H9 (cell line): ENCODE measurements at regions not wholly inside any gene's neighbourhood (a gene's known extent, or its start where the extent isn't known, plus 50 kb on each side); places are given as distances from the start of the nearest gene placed in this dataset.

Experiments
- DNase-seq: peaks from one replicate; pipeline ENCODE4 v3.0.0-alpha.2; 2017
- H2AFZ ChIP-seq: one replicate; pipeline ENCODE4 v1.6.1; 2013; ENCODE audit warnings: mild to moderate bottlenecking, low read length, control low read depth, moderate library complexity
- H2AK5ac ChIP-seq: 2 replicates; pipeline ENCODE4 v1.6.1; 2013; ENCODE audit warnings: low read length, control low read depth, mixed read lengths; ENCODE audit not compliant: insufficient read length
- H2BK120ac ChIP-seq: one replicate; pipeline ENCODE4 v1.6.1; 2013; ENCODE audit warnings: low read depth, mild to moderate bottlenecking, low read length, control low read depth, inconsistent platforms; ENCODE audit not compliant: poor library complexity, severe bottlenecking
- H2BK12ac ChIP-seq: 2 replicates; pipeline ENCODE4 v1.6.1; 2013; ENCODE audit warnings: low read length, control low read depth, mixed read lengths, low read depth; ENCODE audit not compliant: insufficient read length
- H2BK15ac ChIP-seq: 2 replicates; pipeline ENCODE4 v1.6.1; 2013; ENCODE audit warnings: low read depth, low read length, control low read depth
- H2BK20ac ChIP-seq: one replicate; pipeline ENCODE4 v1.6.1; 2013; ENCODE audit warnings: low read depth, mild to moderate bottlenecking, low read length, control low read depth, inconsistent platforms; ENCODE audit not compliant: poor library complexity, severe bottlenecking
- H2BK5ac ChIP-seq: 2 replicates; pipeline ENCODE4 v1.6.1; 2013; ENCODE audit warnings: low read length, control low read depth, mixed read lengths; ENCODE audit not compliant: insufficient read length
- H3K14ac ChIP-seq: 2 replicates; pipeline ENCODE4 v1.6.1; 2013; ENCODE audit warnings: low read length, control low read depth; ENCODE audit not compliant: insufficient read depth
- H3K18ac ChIP-seq: 2 replicates; pipeline ENCODE4 v1.6.1; 2013; ENCODE audit warnings: low read depth, mild to moderate bottlenecking, mixed read lengths, low read length, control low read depth; ENCODE audit not compliant: insufficient read length
- H3K23ac ChIP-seq: 2 replicates; pipeline ENCODE4 v1.6.1; 2013; ENCODE audit warnings: low read length, control low read depth, mixed read lengths, low read depth; ENCODE audit not compliant: insufficient read length
- H3K23me2 ChIP-seq: 2 replicates; pipeline ENCODE4 v1.6.1; 2013; ENCODE audit warnings: low read depth, mild to moderate bottlenecking, mixed read lengths, low read length, control low read depth; ENCODE audit not compliant: insufficient read length, poor library complexity, severe bottlenecking
- H3K27ac ChIP-seq: 2 replicates; pipeline ENCODE4 v1.5.1; 2013; ENCODE audit warnings: low read length, control low read depth, mixed read lengths, low read depth; ENCODE audit not compliant: insufficient read length
- H3K27me3 ChIP-seq: 2 replicates; pipeline ENCODE4 v1.6.1; 2013; ENCODE audit warnings: low read length, control low read depth, inconsistent platforms; ENCODE audit not compliant: insufficient read depth
- H3K4ac ChIP-seq: 2 replicates; pipeline ENCODE4 v1.6.1; 2013; ENCODE audit warnings: low read depth, mild to moderate bottlenecking, control low read depth, inconsistent platforms, low read length, moderate library complexity
- H3K4me1 ChIP-seq: 2 replicates; pipeline ENCODE4 v1.6.1; 2013; ENCODE audit warnings: low read length, control low read depth, inconsistent platforms; ENCODE audit not compliant: insufficient read depth
- H3K4me2 ChIP-seq: 2 replicates; pipeline ENCODE4 v1.6.1; 2013; ENCODE audit warnings: low read length, control low read depth, mixed read lengths; ENCODE audit not compliant: insufficient read length, insufficient read depth
- H3K56ac ChIP-seq: 2 replicates; pipeline ENCODE4 v1.6.1; 2013; ENCODE audit warnings: low read depth, mild to moderate bottlenecking, mixed read lengths, low read length, control low read depth; ENCODE audit not compliant: insufficient read length
- H3K79me1 ChIP-seq: 2 replicates; pipeline ENCODE4 v1.6.1; 2013; ENCODE audit warnings: low read depth, mild to moderate bottlenecking, moderate library complexity, low read length, control low read depth, inconsistent platforms; ENCODE audit not compliant: insufficient read depth, poor library complexity, severe bottlenecking
- H3K79me2 ChIP-seq: 2 replicates; pipeline ENCODE4 v1.6.1; 2013; ENCODE audit warnings: low read length, control low read depth, inconsistent platforms; ENCODE audit not compliant: insufficient read depth
- H3K9ac ChIP-seq: 2 replicates; pipeline ENCODE4 v1.6.1; 2013; ENCODE audit warnings: low read length, control low read depth, mixed read lengths; ENCODE audit not compliant: insufficient read length; ENCODE audit errors: extremely low read depth
- H3K9me3 ChIP-seq: one replicate; pipeline ENCODE4 v1.6.1; 2013; ENCODE audit warnings: low read depth, low read length, inconsistent platforms; ENCODE audit not compliant: control insufficient read depth
- H3T11ph ChIP-seq: one replicate; pipeline ENCODE4 v1.6.1; 2013; ENCODE audit warnings: mild to moderate bottlenecking, low read length, control low read depth, inconsistent platforms
- H4K20me1 ChIP-seq: one replicate; pipeline ENCODE4 v1.6.1; 2013; ENCODE audit not compliant: control insufficient read depth, insufficient read length, insufficient read depth
- H4K5ac ChIP-seq: 2 replicates; pipeline ENCODE4 v1.6.1; 2013; ENCODE audit warnings: low read depth, mild to moderate bottlenecking, mixed read lengths, low read length, control low read depth; ENCODE audit not compliant: insufficient read length
- H4K8ac ChIP-seq: replicated peaks from 2 replicates; pipeline ENCODE4 v1.6.1; 2013; ENCODE audit warnings: low read length, control low read depth, mixed read lengths, low read depth; ENCODE audit not compliant: insufficient read length
- H4K91ac ChIP-seq: 2 replicates; pipeline ENCODE4 v1.6.1; 2013; ENCODE audit warnings: low read depth, mild to moderate bottlenecking, moderate library complexity, mixed read lengths, low read length, control low read depth; ENCODE audit not compliant: insufficient read length
- H3K27ac Mint-ChIP-seq, 3 experiments: 2 replicates in 2 of 3; 3 replicates in 1 of 3; pipeline ENCODE4 v1.8.0; 2020 to 2021; ENCODE audit warnings: mixed read lengths in 3 of 3, mild to moderate bottlenecking in 1 of 3, moderate library complexity in 1 of 3
- H3K27me3 Mint-ChIP-seq: 2 replicates; pipeline ENCODE4 v1.8.0; 2021; ENCODE audit warnings: low read depth, mild to moderate bottlenecking, moderate library complexity, mixed read lengths
- H3K36me3 Mint-ChIP-seq, 3 experiments: 2 replicates in 2 of 3; 3 replicates in 1 of 3; pipeline ENCODE4 v1.8.0; 2020 to 2021; ENCODE audit warnings: low read depth in 3 of 3, mixed read lengths in 3 of 3; ENCODE audit not compliant: insufficient read depth in 1 of 3
- H3K4me1 Mint-ChIP-seq, 2 experiments: 2 replicates each; pipeline ENCODE4 v1.8.0; 2020; ENCODE audit warnings: mixed read lengths in 2 of 2
- H3K4me3 Mint-ChIP-seq, 2 experiments: 2 replicates in 1 of 2; 3 replicates in 1 of 2; pipeline ENCODE4 v1.8.0; 2020 to 2021; ENCODE audit warnings: mild to moderate bottlenecking in 2 of 2, mixed read lengths in 2 of 2, moderate library complexity in 1 of 2
- H3K9me3 Mint-ChIP-seq, 2 experiments: 2 replicates in 1 of 2; 3 replicates in 1 of 2; pipeline ENCODE4 v1.8.0; 2020; ENCODE audit warnings: mild to moderate bottlenecking in 2 of 2, mixed read lengths in 2 of 2, moderate library complexity in 1 of 2
- CTCF ChIP-seq: fragments of 200-600 bp; sonication (generic); conservative IDR thresholded peaks from 3 replicates; pipeline ENCODE4 v1.8.0; 2021; ENCODE audit warnings: antibody characterized with exemption, mild to moderate bottlenecking
- WGBS: extraction: QIAGEN DNeasy Blood & Tissue Kit; methylation state at CpG from one replicate; pipeline ENCODE4 v1.1.7; 2013; ENCODE audit warnings: missing lambda C conversion rate, low lambda C conversion rate, mixed read lengths; ENCODE audit not compliant: insufficient read length; ENCODE audit errors: extremely low coverage; 5-methylcytosine and 5-hydroxymethylcytosine counted together

- Histone ChIP-seq H2BK15ac (no peak overlapping the region), H2BK5ac (no peak overlapping the region), H3K79me2 (no peaks in the 10 kb centered on the region), H2BK120ac (no peak overlapping the region), H3K9me3 (no peaks in the 10 kb centered on the region), H4K91ac (no peak overlapping the region), H3K27ac (no peak overlapping the region), H3K4me2 (no peak overlapping the region), H3K18ac (no peak overlapping the region), H2AFZ (no peak overlapping the region), H4K20me1 (no peaks in the 10 kb centered on the region), H2BK20ac (no peak overlapping the region), H3K9ac (no peak overlapping the region), H3K4me1 (no peaks in the 10 kb centered on the region), H4K8ac (no peak overlapping the region), H2AK5ac (no peak overlapping the region), H3K27me3 (no peaks in the 10 kb centered on the region; the same call in 1 of the 2 replicates), H3K23ac (no peak overlapping the region), H4K5ac (no peak overlapping the region), H3K56ac (no peak overlapping the region), H3K79me1 (no peaks in the 10 kb centered on the region), H3K4ac (no peak overlapping the region), H3K23me2 (no peaks in the 10 kb centered on the region), H2BK12ac (no peak overlapping the region), H3T11ph (no peak overlapping the region), H3K14ac (no peak overlapping the region)
- Mint-ChIP-seq H3K4me1 (no peaks in the 10 kb centered on the region), H3K27me3 (peaks cover 2% of the 10 kb centered on the region), H3K36me3 (peaks cover 0 to 4% (median 3%) of the 10 kb centered on the region in 3 experiments; a peak in 3 of 7 replicates), H3K9me3 (peaks cover 26 to 37% of the 10 kb centered on the region in 2 experiments), H3K4me3 (no peak overlapping the region), H3K27ac (0 out of 7 replicates have a peak overlapping the region, but pooled peaks of 1 of the 3 experiments have one; percentile 61)
- WGBS, result no CpG with 5 or more reads among the region's 9 CpGs
- no peak for DNase-seq
- TF ChIP-seq CTCF, result no peak
These were observed 97.7 kb upstream of the HCN1 start for GRCh38 chr5:45793638-45794532.
